H1 (cell line): ENCODE measurements at regions not wholly inside any gene's neighbourhood (a gene's known extent, or its start where the extent isn't known, plus 50 kb on each side); places are given as distances from the start of the nearest gene placed in this dataset.

Source experiments
- CREB1 ChIP-seq: IDR thresholded peaks from 2 replicates; pipeline ENCODE4 v1.6.1; 2012; ENCODE audit warnings: inconsistent platforms
- GTF2F1 ChIP-seq: IDR thresholded peaks from 2 replicates; pipeline ENCODE4 v1.6.1; 2012; ENCODE audit warnings: low read depth, low read length, improper control_type of control experiment, borderline replicate concordance
- MAX ChIP-seq: IDR thresholded peaks from 2 replicates; pipeline ENCODE4 v1.6.1; 2012; ENCODE audit warnings: inconsistent platforms
- TEAD4 ChIP-seq: IDR thresholded peaks from 2 replicates; pipeline ENCODE4 v1.6.1; 2012; ENCODE audit warnings: low read depth, low read length, inconsistent platforms, mixed read lengths
- TF ChIP-seq, protein P1 (sequence below): fragments of 300-600 bp; sonication (generic); IDR thresholded peaks from 2 replicates; pipeline ENCODE4 v1.7.1; 2012; ENCODE audit warnings: low read length, moderate library complexity, mild to moderate bottlenecking, inconsistent platforms; ENCODE audit not compliant: insufficient replicate concordance

DNA sequence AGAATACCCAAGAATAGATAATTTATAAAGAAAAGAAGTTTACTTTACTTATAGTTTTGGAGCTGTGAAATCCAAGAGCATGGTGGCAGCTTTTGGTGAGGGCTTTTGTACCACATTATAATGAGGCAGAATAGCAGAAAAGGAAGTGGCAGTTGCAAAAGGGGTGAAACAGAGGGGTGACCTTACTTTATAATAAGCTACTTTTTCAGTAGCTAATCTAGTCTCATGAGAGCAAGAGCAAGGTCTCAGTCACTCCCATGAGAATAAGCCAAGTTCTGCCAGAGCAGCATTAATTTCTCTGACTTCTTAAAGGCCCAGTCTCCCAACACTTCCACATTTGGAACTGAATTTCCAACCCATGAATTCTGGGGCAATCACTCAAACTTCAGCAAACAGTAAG, 502.0 kb downstream of the GBA3 start:
- TF ChIP-seq CREB1 (no peak), MAX (no peak), GTF2F1 (no peak), TEAD4 (no peak)
- TF ChIP-seq, protein P1, sequence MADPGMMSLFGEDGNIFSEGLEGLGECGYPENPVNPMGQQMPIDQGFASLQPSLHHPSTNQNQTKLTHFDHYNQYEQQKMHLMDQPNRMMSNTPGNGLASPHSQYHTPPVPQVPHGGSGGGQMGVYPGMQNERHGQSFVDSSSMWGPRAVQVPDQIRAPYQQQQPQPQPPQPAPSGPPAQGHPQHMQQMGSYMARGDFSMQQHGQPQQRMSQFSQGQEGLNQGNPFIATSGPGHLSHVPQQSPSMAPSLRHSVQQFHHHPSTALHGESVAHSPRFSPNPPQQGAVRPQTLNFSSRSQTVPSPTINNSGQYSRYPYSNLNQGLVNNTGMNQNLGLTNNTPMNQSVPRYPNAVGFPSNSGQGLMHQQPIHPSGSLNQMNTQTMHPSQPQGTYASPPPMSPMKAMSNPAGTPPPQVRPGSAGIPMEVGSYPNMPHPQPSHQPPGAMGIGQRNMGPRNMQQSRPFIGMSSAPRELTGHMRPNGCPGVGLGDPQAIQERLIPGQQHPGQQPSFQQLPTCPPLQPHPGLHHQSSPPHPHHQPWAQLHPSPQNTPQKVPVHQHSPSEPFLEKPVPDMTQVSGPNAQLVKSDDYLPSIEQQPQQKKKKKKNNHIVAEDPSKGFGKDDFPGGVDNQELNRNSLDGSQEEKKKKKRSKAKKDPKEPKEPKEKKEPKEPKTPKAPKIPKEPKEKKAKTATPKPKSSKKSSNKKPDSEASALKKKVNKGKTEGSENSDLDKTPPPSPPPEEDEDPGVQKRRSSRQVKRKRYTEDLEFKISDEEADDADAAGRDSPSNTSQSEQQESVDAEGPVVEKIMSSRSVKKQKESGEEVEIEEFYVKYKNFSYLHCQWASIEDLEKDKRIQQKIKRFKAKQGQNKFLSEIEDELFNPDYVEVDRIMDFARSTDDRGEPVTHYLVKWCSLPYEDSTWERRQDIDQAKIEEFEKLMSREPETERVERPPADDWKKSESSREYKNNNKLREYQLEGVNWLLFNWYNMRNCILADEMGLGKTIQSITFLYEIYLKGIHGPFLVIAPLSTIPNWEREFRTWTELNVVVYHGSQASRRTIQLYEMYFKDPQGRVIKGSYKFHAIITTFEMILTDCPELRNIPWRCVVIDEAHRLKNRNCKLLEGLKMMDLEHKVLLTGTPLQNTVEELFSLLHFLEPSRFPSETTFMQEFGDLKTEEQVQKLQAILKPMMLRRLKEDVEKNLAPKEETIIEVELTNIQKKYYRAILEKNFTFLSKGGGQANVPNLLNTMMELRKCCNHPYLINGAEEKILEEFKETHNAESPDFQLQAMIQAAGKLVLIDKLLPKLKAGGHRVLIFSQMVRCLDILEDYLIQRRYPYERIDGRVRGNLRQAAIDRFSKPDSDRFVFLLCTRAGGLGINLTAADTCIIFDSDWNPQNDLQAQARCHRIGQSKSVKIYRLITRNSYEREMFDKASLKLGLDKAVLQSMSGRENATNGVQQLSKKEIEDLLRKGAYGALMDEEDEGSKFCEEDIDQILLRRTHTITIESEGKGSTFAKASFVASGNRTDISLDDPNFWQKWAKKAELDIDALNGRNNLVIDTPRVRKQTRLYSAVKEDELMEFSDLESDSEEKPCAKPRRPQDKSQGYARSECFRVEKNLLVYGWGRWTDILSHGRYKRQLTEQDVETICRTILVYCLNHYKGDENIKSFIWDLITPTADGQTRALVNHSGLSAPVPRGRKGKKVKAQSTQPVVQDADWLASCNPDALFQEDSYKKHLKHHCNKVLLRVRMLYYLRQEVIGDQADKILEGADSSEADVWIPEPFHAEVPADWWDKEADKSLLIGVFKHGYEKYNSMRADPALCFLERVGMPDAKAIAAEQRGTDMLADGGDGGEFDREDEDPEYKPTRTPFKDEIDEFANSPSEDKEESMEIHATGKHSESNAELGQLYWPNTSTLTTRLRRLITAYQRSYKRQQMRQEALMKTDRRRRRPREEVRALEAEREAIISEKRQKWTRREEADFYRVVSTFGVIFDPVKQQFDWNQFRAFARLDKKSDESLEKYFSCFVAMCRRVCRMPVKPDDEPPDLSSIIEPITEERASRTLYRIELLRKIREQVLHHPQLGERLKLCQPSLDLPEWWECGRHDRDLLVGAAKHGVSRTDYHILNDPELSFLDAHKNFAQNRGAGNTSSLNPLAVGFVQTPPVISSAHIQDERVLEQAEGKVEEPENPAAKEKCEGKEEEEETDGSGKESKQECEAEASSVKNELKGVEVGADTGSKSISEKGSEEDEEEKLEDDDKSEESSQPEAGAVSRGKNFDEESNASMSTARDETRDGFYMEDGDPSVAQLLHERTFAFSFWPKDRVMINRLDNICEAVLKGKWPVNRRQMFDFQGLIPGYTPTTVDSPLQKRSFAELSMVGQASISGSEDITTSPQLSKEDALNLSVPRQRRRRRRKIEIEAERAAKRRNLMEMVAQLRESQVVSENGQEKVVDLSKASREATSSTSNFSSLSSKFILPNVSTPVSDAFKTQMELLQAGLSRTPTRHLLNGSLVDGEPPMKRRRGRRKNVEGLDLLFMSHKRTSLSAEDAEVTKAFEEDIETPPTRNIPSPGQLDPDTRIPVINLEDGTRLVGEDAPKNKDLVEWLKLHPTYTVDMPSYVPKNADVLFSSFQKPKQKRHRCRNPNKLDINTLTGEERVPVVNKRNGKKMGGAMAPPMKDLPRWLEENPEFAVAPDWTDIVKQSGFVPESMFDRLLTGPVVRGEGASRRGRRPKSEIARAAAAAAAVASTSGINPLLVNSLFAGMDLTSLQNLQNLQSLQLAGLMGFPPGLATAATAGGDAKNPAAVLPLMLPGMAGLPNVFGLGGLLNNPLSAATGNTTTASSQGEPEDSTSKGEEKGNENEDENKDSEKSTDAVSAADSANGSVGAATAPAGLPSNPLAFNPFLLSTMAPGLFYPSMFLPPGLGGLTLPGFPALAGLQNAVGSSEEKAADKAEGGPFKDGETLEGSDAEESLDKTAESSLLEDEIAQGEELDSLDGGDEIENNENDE: no peak
